GM12878 (cell line): ENCODE measurements at regions not wholly inside any gene's neighbourhood (a gene's known extent, or its start where the extent isn't known, plus 50 kb on each side); places are given as distances from the start of the nearest gene placed in this dataset.

Experiments
- ATAC-seq: fragments of 200-7000 bp; cut with Tn5 transposase; 3 replicates; pipeline ENCODE4 v1.9.1; 2020; ENCODE audit warnings: mild to moderate bottlenecking, moderate library complexity
- BruUV-seq: library from RNA; stranded (reverse); fragments of 400-500 nt; replicated peaks from 2 replicates; lab custom pipeline; 2021; lab: Mats Ljungman, UMichigan
- CTCF ChIA-PET: fragments of 300-600 bp; sonication (Branson Sonifier 250); formaldehyde crosslinking; extraction: SDS; loops from one replicate; lab custom pipeline; 2021; ENCODE audit warnings: inconsistent platforms; lab: Yijun Ruan, JAX
- POLR2A ChIA-PET: fragments of 350-600 bp; formaldehyde crosslinking; extraction: SDS; loops from one replicate; lab custom pipeline; 2021; ENCODE audit warnings: inconsistent platforms; lab: Charles Lee
- RAD21 ChIA-PET: fragments of 300-600 bp; sonication (Branson Sonifier 250); formaldehyde crosslinking; loops from one replicate; lab custom pipeline; 2023; ENCODE audit warnings: antibody characterized with exemption; ENCODE audit not compliant: unreplicated experiment; lab: Charles Lee
- SMC1A ChIA-PET: fragments of 300-600 bp; sonication (Branson Sonifier 250); formaldehyde crosslinking; loops from one replicate; lab custom pipeline; 2023; ENCODE audit not compliant: unreplicated experiment, uncharacterized antibody; lab: Charles Lee
- DNase-seq: peaks from one replicate; pipeline ENCODE4 v3.0.0-alpha.2; 2011; ENCODE audit warnings: low read depth, low spot score
- FAIRE-seq: peaks from 3 replicates; lab custom pipeline; 2011; peaks lifted over from hg19 to GRCh38; lab: Jason Lieb, UNC
- H2AFZ ChIP-seq: 2 replicates; pipeline ENCODE4 v1.6.0; 2011; ENCODE audit warnings: low read depth, low read length, control low read depth; ENCODE audit not compliant: control insufficient read depth
- H3K27ac ChIP-seq: 2 replicates; pipeline ENCODE4 v1.5.1; 2011; ENCODE audit warnings: control low read depth; ENCODE audit not compliant: control insufficient read depth, insufficient read depth
- H3K27me3 ChIP-seq, 2 experiments: replicated peaks in 1 of 2; 2 replicates each; pipeline versions ENCODE4 v1.6.0 to v1.6.1; 2011; ENCODE audit warnings: low read length in 1 of 2; ENCODE audit not compliant: control insufficient read depth in 2 of 2, insufficient read depth in 2 of 2
- H3K36me3 ChIP-seq, 2 experiments: 2 replicates each; pipeline ENCODE4 v1.5.1; 2011; ENCODE audit warnings: low read length in 1 of 2; ENCODE audit not compliant: control insufficient read depth in 2 of 2, insufficient read depth in 2 of 2
- H3K4me1 ChIP-seq: 2 replicates; pipeline ENCODE4 v1.6.1; 2011; ENCODE audit warnings: mild to moderate bottlenecking, low read length, moderate library complexity, mixed read lengths; ENCODE audit not compliant: control insufficient read depth, insufficient read depth
- H3K4me2 ChIP-seq: 2 replicates; pipeline ENCODE4 v1.6.0; 2011; ENCODE audit warnings: control low read depth; ENCODE audit not compliant: control insufficient read depth, insufficient read depth
- H3K4me3 ChIP-seq: fragments of 200-600 bp; sonication (generic); 2 replicates; pipeline ENCODE4 v1.5.1; 2016
- H3K79me2 ChIP-seq: 2 replicates; pipeline ENCODE4 v1.6.0; 2011; ENCODE audit warnings: low read length; ENCODE audit not compliant: control insufficient read depth, insufficient read depth
- H3K9ac ChIP-seq: 2 replicates; pipeline ENCODE4 v1.8.0; 2011; ENCODE audit warnings: low read length, control low read depth, mixed read lengths; ENCODE audit not compliant: control insufficient read depth, insufficient read depth
- H3K9me3 ChIP-seq: replicated peaks from 3 replicates; pipeline ENCODE4 v1.5.1; 2011; ENCODE audit warnings: mild to moderate bottlenecking, low read length; ENCODE audit not compliant: control insufficient read depth, insufficient read depth
- H4K20me1 ChIP-seq: 2 replicates; pipeline ENCODE4 v1.6.0; 2011; ENCODE audit not compliant: control insufficient read depth, insufficient read depth
- ASH2L ChIP-seq: fragments of 300-600, 200-600 bp; sonication (generic); IDR thresholded peaks from 2 replicates; pipeline ENCODE4 v1.6.1; 2017; ENCODE audit warnings: low read depth, mild to moderate bottlenecking, borderline replicate concordance
- E2F4 ChIP-seq: IDR thresholded peaks from 2 replicates; pipeline ENCODE4 v1.6.1; 2012; ENCODE audit warnings: low read depth, low read length, improper control_type of control experiment
- HDAC2 ChIP-seq: fragments of 200-600 bp; sonication (generic); IDR thresholded peaks from 2 replicates; pipeline ENCODE4 v1.6.1; 2017
- MEF2B ChIP-seq: fragments of 450-650 bp; IDR thresholded peaks from 2 replicates; pipeline ENCODE4 v1.6.1; 2018; ENCODE audit warnings: mild to moderate bottlenecking, moderate library complexity; ENCODE audit not compliant: partially characterized antibody, poor library complexity, severe bottlenecking
- PKNOX1 ChIP-seq: fragments of 450-650 bp; IDR thresholded peaks from 2 replicates; pipeline ENCODE4 v1.6.1; 2016; ENCODE audit warnings: mild to moderate bottlenecking
- RELA ChIP-seq: fragments of 450-650 bp; IDR thresholded peaks from 2 replicates; pipeline ENCODE4 v1.8.0; 2014; ENCODE audit warnings: borderline replicate concordance; ENCODE audit not compliant: partially characterized antibody
- RFX5 ChIP-seq: IDR thresholded peaks from 2 replicates; pipeline ENCODE4 v1.6.1; 2011; ENCODE audit warnings: low read depth, low read length, improper control_type of control experiment
- SMAD5 ChIP-seq: IDR thresholded peaks from 2 replicates; pipeline ENCODE4 v1.6.1; 2016; ENCODE audit warnings: antibody characterized with exemption, low read depth
- TCF3 ChIP-seq: IDR thresholded peaks from 2 replicates; pipeline ENCODE4 v1.6.1; 2012; ENCODE audit warnings: low read depth, mild to moderate bottlenecking, low read length, borderline replicate concordance; ENCODE audit not compliant: insufficient read depth
- USF1 ChIP-seq: IDR thresholded peaks from 2 replicates; pipeline ENCODE4 v1.6.1; 2011; ENCODE audit warnings: borderline replicate concordance, low read depth, mild to moderate bottlenecking, moderate library complexity, mixed read lengths, low read length; ENCODE audit not compliant: insufficient read depth; ENCODE audit errors: extremely low read length
- YY1 ChIP-seq: IDR thresholded peaks from 2 replicates; pipeline ENCODE4 v1.6.1; 2011; ENCODE audit warnings: low read depth, mild to moderate bottlenecking, low read length
- WGBS: methylation state at CpG from one replicate; pipeline ENCODE4 v1.1.6; 2016; ENCODE audit warnings: low lambda C conversion rate; ENCODE audit not compliant: insufficient replicate concordance, insufficient coverage; ENCODE audit errors: missing lambda C conversion rate; 5-methylcytosine and 5-hydroxymethylcytosine counted together
- in situ Hi-C: fragments of 300-500 bp; cut with MboI; formaldehyde crosslinking; loops from 9 replicates; pipeline ENCODE4 v1.14.3; 2018; ENCODE audit warnings: mixed read lengths
- intact Hi-C: fragments of 100-400 bp; cut with micrococcal nuclease; formaldehyde crosslinking; loops from one replicate; pipeline ENCODE4 v1.14.2; 2022; ENCODE audit not compliant: unreplicated experiment

DNA sequence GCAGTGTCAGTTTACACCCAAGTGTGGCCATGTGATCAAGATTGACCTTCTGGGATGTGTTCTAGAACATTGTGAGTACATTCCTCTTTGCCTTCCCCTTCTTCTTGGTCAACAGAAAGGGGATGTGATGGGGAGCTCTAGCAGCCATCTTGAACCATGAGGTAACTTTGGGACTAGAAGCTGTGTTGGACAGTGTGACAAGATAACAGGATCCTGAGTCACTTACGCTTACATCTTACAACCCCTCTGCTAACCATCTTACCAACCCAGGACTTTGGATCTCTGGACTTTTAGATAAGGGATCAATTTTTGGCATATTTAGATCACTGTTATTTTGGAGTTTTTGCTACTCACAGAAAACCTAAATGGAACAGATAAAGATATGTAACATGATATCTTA, 625.6 kb downstream of the BCOR start:
- TF ChIP-seq PKNOX1 (no peak), YY1 (no peak), E2F4 (no peak), RFX5 (no peak), TCF3 (no peak), MEF2B (no peak), RELA (no peak), HDAC2 (no peak), SMAD5 (no peak), USF1 (no peak), ASH2L (no peak)
- CTCF ChIA-PET, result interaction anchor here (0.6 kb wide), 1 partner anchor 222 kb away, joined by 3 read pairs; no protein-coding TSS in a partner anchor
- no peak overlapping the region for H3K9ac ChIP-seq
- RAD21 ChIA-PET, result no interaction called here
- BruUV-seq, result no TSS peak
- ATAC-seq (no peak), DNase-seq (no peak), FAIRE-seq (no peak)
- H3K4me3 ChIP-seq, result no peak overlapping the region
- H3K4me2 ChIP-seq, result no peak overlapping the region
- H3K27ac ChIP-seq, result no peak overlapping the region
- no peaks in the 10 kb centered on the region for H3K27me3 ChIP-seq
- H3K9me3 ChIP-seq, result no peaks in the 10 kb centered on the region
- H3K36me3 ChIP-seq, result no peaks in the 10 kb centered on the region
- SMC1A ChIA-PET, result interaction anchor here (1.3 kb wide), 1 partner anchor 8 kb away, joined by 3 read pairs; no protein-coding TSS in a partner anchor
- no peaks in the 10 kb centered on the region for H3K79me2 ChIP-seq
- in situ Hi-C loops (no loop called here), intact Hi-C loops (no loop called here)
- WGBS, result 94% methylated on average over 1 of the region's 1 CpG
- no peaks in the 10 kb centered on the region for H3K4me1 ChIP-seq
- H2AFZ ChIP-seq, result no peak overlapping the region
- no peaks in the 10 kb centered on the region for H4K20me1 ChIP-seq
- POLR2A ChIA-PET, result no interaction called here
